Cardiac fibroblast (primary cell): ENCODE measurements at regions not wholly inside any gene's neighbourhood (a gene's known extent, or its start where the extent isn't known, plus 50 kb on each side); places are given as distances from the start of the nearest gene placed in this dataset.

Source experiments
- DNase-seq, 2 donors: peaks; one replicate each; pipeline versions ENCODE4 v3.0.0 to v3.0.0-alpha.2; 2010; ENCODE audit warnings: low read depth in 2 of 2
- H3K4me3 ChIP-seq, 2 donors: replicated peaks in 1 of 2; 1 replicate in 1 of 2; 2 replicates in 1 of 2; pipeline ENCODE4 v1.5.1; 2011; ENCODE audit warnings: low read depth in 2 of 2, low read length in 2 of 2, mild to moderate bottlenecking in 2 of 2, moderate library complexity in 1 of 2
- CTCF ChIP-seq: IDR thresholded peaks from one replicate; pipeline ENCODE4 v1.5.1; 2011; ENCODE audit warnings: low read depth, mild to moderate bottlenecking, low read length, inconsistent platforms

GRCh38 chr9:79387101-79387835 is 184.5 kb upstream of the TLE4 start:
- no peak for TF ChIP-seq CTCF
- no peak overlapping the region for H3K4me3 ChIP-seq
- no peak for DNase-seq

- TF ChIP-seq CTCF, result no peak
- H3K4me3 ChIP-seq, result no peak overlapping the region
- DNase-seq, result peak in 1 of 2 donors; percentile 36
Observed at GRCh38 chr9:79390077-79390698, 181.6 kb upstream of the TLE4 start.

- no peak for TF ChIP-seq CTCF
- H3K4me3 ChIP-seq, result no peak overlapping the region
- no peak for DNase-seq
Observed at GRCh38 chr9:79390781-79391770, 180.7 kb upstream of the TLE4 start.

- no peak for DNase-seq
- no peak overlapping the region for H3K4me3 ChIP-seq
- no peak for TF ChIP-seq CTCF
Observed at GRCh38 chr9:79395228-79395627, 176.5 kb upstream of the TLE4 start.

- H3K4me3 ChIP-seq, result no peak overlapping the region
- no peak for DNase-seq
- TF ChIP-seq CTCF, result no peak
Observed at GRCh38 chr9:79395755-79396154, 176.0 kb upstream of the TLE4 start.

GRCh38 chr9:79396168-79396567 is 175.6 kb upstream of the TLE4 start:
- H3K4me3 ChIP-seq, result no peak overlapping the region
- DNase-seq, result no peak

More at GRCh38 chr9:79396168-79396567, 175.6 kb upstream of the TLE4 start:
- no peak for TF ChIP-seq CTCF
